HUES6 (cell line): ENCODE measurements at regions not wholly inside any gene's neighbourhood (a gene's known extent, or its start where the extent isn't known, plus 50 kb on each side); places are given as distances from the start of the nearest gene placed in this dataset.

Source experiments
- H3K27ac ChIP-seq: 2 replicates; pipeline ENCODE4 v1.7.0; 2013; ENCODE audit warnings: low read depth, mild to moderate bottlenecking, low read length, inconsistent platforms
- H3K27me3 ChIP-seq: 2 replicates; pipeline ENCODE4 v1.6.1; 2013; ENCODE audit warnings: low read length; ENCODE audit not compliant: control insufficient read depth, insufficient read depth
- H3K36me3 ChIP-seq: 2 replicates; pipeline ENCODE4 v1.6.1; 2013; ENCODE audit warnings: low read length; ENCODE audit not compliant: control insufficient read depth, insufficient read depth
- H3K4me1 ChIP-seq: 2 replicates; pipeline ENCODE4 v1.6.1; 2013; ENCODE audit warnings: low read length; ENCODE audit not compliant: control insufficient read depth, insufficient read depth
- H3K4me3 ChIP-seq: 2 replicates; pipeline ENCODE4 v1.5.1; 2013; ENCODE audit warnings: low read depth, low read length
- H3K9ac ChIP-seq: one replicate; pipeline ENCODE4 v1.6.1; 2013; ENCODE audit warnings: mild to moderate bottlenecking, low read length
- H3K9me3 ChIP-seq: 2 replicates; pipeline ENCODE4 v1.6.1; 2013; ENCODE audit warnings: low read depth, low read length; ENCODE audit not compliant: control insufficient read depth, insufficient read depth

- no peaks in the 10 kb centered on the region for H3K27me3 ChIP-seq
- H3K4me3 ChIP-seq: no peak overlapping the region
- peaks cover 4% of the 10 kb centered on the region; the same call in 1 of the 2 replicates for H3K4me1 ChIP-seq
- no peak overlapping the region for H3K27ac ChIP-seq
- H3K9ac ChIP-seq: no peak overlapping the region
- H3K36me3 ChIP-seq: no peaks in the 10 kb centered on the region
- H3K9me3 ChIP-seq: no peaks in the 10 kb centered on the region
Measured at GRCh38 chr1:115189814-115190539, 100.7 kb upstream of the TSPAN2 start.

- Histone ChIP-seq H3K27ac (no peak overlapping the region), H3K4me1 (peaks cover 4% of the 10 kb centered on the region; the same call in 1 of the 2 replicates), H3K9ac (no peak overlapping the region), H3K36me3 (no peaks in the 10 kb centered on the region), H3K27me3 (no peaks in the 10 kb centered on the region), H3K4me3 (no peak overlapping the region), H3K9me3 (no peaks in the 10 kb centered on the region)
Measured at GRCh38 chr1:115188680-115189395, 99.5 kb upstream of the TSPAN2 start.

- H3K9ac ChIP-seq: no peak overlapping the region
- peaks cover 4% of the 10 kb centered on the region; the same call in 1 of the 2 replicates for H3K4me1 ChIP-seq
- no peaks in the 10 kb centered on the region for H3K9me3 ChIP-seq
- H3K27ac ChIP-seq: no peak overlapping the region
- H3K27me3 ChIP-seq: no peaks in the 10 kb centered on the region
- H3K4me3 ChIP-seq: no peak overlapping the region
- H3K36me3 ChIP-seq: no peaks in the 10 kb centered on the region
Measured at GRCh38 chr1:115186711-115187265, 97.5 kb upstream of the TSPAN2 start.

- Histone ChIP-seq H3K36me3 (no peaks in the 10 kb centered on the region), H3K9ac (no peak overlapping the region), H3K27ac (no peak overlapping the region), H3K27me3 (no peaks in the 10 kb centered on the region), H3K4me3 (no peak overlapping the region), H3K4me1 (peaks cover 4% of the 10 kb centered on the region; the same call in 1 of the 2 replicates), H3K9me3 (no peaks in the 10 kb centered on the region)
Measured at GRCh38 chr1:115185336-115185735, 96.0 kb upstream of the TSPAN2 start.

- Histone ChIP-seq H3K9ac (no peak overlapping the region), H3K4me3 (no peak overlapping the region), H3K9me3 (no peaks in the 10 kb centered on the region), H3K27ac (no peak overlapping the region), H3K36me3 (no peaks in the 10 kb centered on the region), H3K4me1 (peaks cover 4% of the 10 kb centered on the region; the same call in 1 of the 2 replicates), H3K27me3 (no peaks in the 10 kb centered on the region)
Measured at GRCh38 chr1:115184951-115185331, 95.6 kb upstream of the TSPAN2 start.

GRCh38 chr1:115184260-115184950 is 95.1 kb upstream of the TSPAN2 start:
- Histone ChIP-seq H3K27me3 (no peaks in the 10 kb centered on the region), H3K4me1 (peaks cover 4% of the 10 kb centered on the region; the same call in 1 of the 2 replicates), H3K9me3 (no peaks in the 10 kb centered on the region), H3K27ac (no peak overlapping the region), H3K36me3 (no peaks in the 10 kb centered on the region), H3K9ac (no peak overlapping the region), H3K4me3 (no peak overlapping the region)

GRCh38 chr1:115183721-115184259 is 94.5 kb upstream of the TSPAN2 start:
- no peaks in the 10 kb centered on the region for H3K9me3 ChIP-seq
- H3K9ac ChIP-seq: no peak overlapping the region
- no peaks in the 10 kb centered on the region for H3K27me3 ChIP-seq
- H3K27ac ChIP-seq: no peak overlapping the region
- H3K4me3 ChIP-seq: no peak overlapping the region
- H3K4me1 ChIP-seq: peaks cover 3% of the 10 kb centered on the region; the same call in 1 of the 2 replicates
- no peaks in the 10 kb centered on the region for H3K36me3 ChIP-seq

- H3K4me3 ChIP-seq: no peak overlapping the region
- H3K27me3 ChIP-seq: no peaks in the 10 kb centered on the region
- H3K27ac ChIP-seq: no peak overlapping the region
Measured at GRCh38 chr1:115183158-115183557, 93.9 kb upstream of the TSPAN2 start.

GRCh38 chr1:115182012-115182715 is 92.9 kb upstream of the TSPAN2 start:
- H3K9me3 ChIP-seq: no peaks in the 10 kb centered on the region
- no peaks in the 10 kb centered on the region for H3K36me3 ChIP-seq
- H3K4me3 ChIP-seq: no peak overlapping the region
- H3K27ac ChIP-seq: no peak overlapping the region
- H3K27me3 ChIP-seq: no peaks in the 10 kb centered on the region
- H3K4me1 ChIP-seq: no peaks in the 10 kb centered on the region
- H3K9ac ChIP-seq: no peak overlapping the region

More at GRCh38 chr1:115183158-115183557, 93.9 kb upstream of the TSPAN2 start:
- no peaks in the 10 kb centered on the region for H3K36me3 ChIP-seq
- no peaks in the 10 kb centered on the region for H3K9me3 ChIP-seq
- H3K4me1 ChIP-seq: no peaks in the 10 kb centered on the region
- H3K9ac ChIP-seq: no peak overlapping the region

GRCh38 chr1:115181231-115181630 is 91.9 kb upstream of the TSPAN2 start:
- H3K9me3 ChIP-seq: no peaks in the 10 kb centered on the region
- no peak overlapping the region for H3K27ac ChIP-seq
- no peaks in the 10 kb centered on the region for H3K4me1 ChIP-seq
- no peaks in the 10 kb centered on the region for H3K36me3 ChIP-seq
- no peak overlapping the region for H3K9ac ChIP-seq
- H3K4me3 ChIP-seq: no peak overlapping the region
- no peaks in the 10 kb centered on the region for H3K27me3 ChIP-seq
